ENCODE measurements at regions not wholly inside any gene's neighbourhood (a gene's known extent, or its start where the extent isn't known, plus 50 kb on each side); places are given as distances from the start of the nearest gene placed in this dataset.
"Not testable (repeated sequence)": the region's sequence is repeated elsewhere in the genome, so short reads cannot be mapped to it uniquely, and the experiment has no call there.

GRCh38 chr2:147013696-147014392, 831.0 kb upstream of the ACVR2A start:
- no peak for DNase-seq (ENCODE audit: low spot score)

- DNase-seq (ENCODE audit: low spot score): no peak
These were observed 836.3 kb upstream of the ACVR2A start for GRCh38 chr2:147008481-147008880.

GRCh38 chr2:147006736-147007141, 838.1 kb upstream of the ACVR2A start:
- DNase-seq (ENCODE audit: low spot score): no peak

- DNase-seq (ENCODE audit: low spot score): no peak
These were observed 841.7 kb upstream of the ACVR2A start for GRCh38 chr2:147003081-147003480.

- no peak for DNase-seq (ENCODE audit: low spot score)
These were observed 842.6 kb upstream of the ACVR2A start for GRCh38 chr2:147002256-147002655.

GRCh38 chr2:147001061-147001460, 843.8 kb upstream of the ACVR2A start:
- no peak for DNase-seq (ENCODE audit: low spot score)

- not testable (repeated sequence) for DNase-seq (ENCODE audit: low spot score)
These were observed 844.7 kb upstream of the ACVR2A start for GRCh38 chr2:147000151-147000550.

- DNase-seq (ENCODE audit: low spot score): no peak
These were observed 846.9 kb upstream of the ACVR2A start for GRCh38 chr2:146997945-146998344.

- DNase-seq (ENCODE audit: low spot score): no peak
These were observed 847.3 kb upstream of the ACVR2A start for GRCh38 chr2:146997488-146997887.

- no peak for DNase-seq (ENCODE audit: low spot score)
These were observed 850.6 kb upstream of the ACVR2A start for GRCh38 chr2:146994246-146994645.

- DNase-seq (ENCODE audit: low spot score): no peak
These were observed 852.4 kb upstream of the ACVR2A start for GRCh38 chr2:146992466-146992865.

GRCh38 chr2:146992057-146992456, 852.8 kb upstream of the ACVR2A start:
- DNase-seq (ENCODE audit: low spot score): no peak

- DNase-seq (ENCODE audit: low spot score): no peak
These were observed 854.3 kb upstream of the ACVR2A start for GRCh38 chr2:146990311-146991054.

- no peak for DNase-seq (ENCODE audit: low spot score)
These were observed 855.1 kb upstream of the ACVR2A start for GRCh38 chr2:146989741-146990140.

- no peak for DNase-seq (ENCODE audit: low spot score)
These were observed 856.8 kb upstream of the ACVR2A start for GRCh38 chr2:146987996-146988395.

- no peak for DNase-seq (ENCODE audit: low spot score)
These were observed 858.7 kb upstream of the ACVR2A start for GRCh38 chr2:146986161-146986560.

GRCh38 chr2:146985753-146986152, 859.1 kb upstream of the ACVR2A start:
- no peak for DNase-seq (ENCODE audit: low spot score)

GRCh38 chr2:146984014-146984413, 860.8 kb upstream of the ACVR2A start:
- DNase-seq (ENCODE audit: low spot score): no peak

- no peak for DNase-seq (ENCODE audit: low spot score)
These were observed 862.4 kb upstream of the ACVR2A start for GRCh38 chr2:146982393-146982846.

- no peak for DNase-seq (ENCODE audit: low spot score)
These were observed 862.9 kb upstream of the ACVR2A start for GRCh38 chr2:146981921-146982320.

- DNase-seq (ENCODE audit: low spot score): no peak
These were observed 865.1 kb upstream of the ACVR2A start for GRCh38 chr2:146979746-146980145.

- no peak for DNase-seq (ENCODE audit: low spot score)
These were observed 866.0 kb upstream of the ACVR2A start for GRCh38 chr2:146978577-146979555.

Data from SW480 (cell line).